SK-N-SH (cell line): ENCODE measurements at regions not wholly inside any gene's neighbourhood (a gene's known extent, or its start where the extent isn't known, plus 50 kb on each side); places are given as distances from the start of the nearest gene placed in this dataset.

Source experiments
- CTCF ChIA-PET: fragments of 300-600, 350-600 bp; formaldehyde crosslinking; extraction: SDS; loops from one replicate; lab custom pipeline; 2021; lab: Yijun Ruan, JAX
- POLR2A ChIA-PET: fragments of 350-600 bp; sonication (Branson Sonifier 250); formaldehyde crosslinking; extraction: SDS; loops from one replicate; lab custom pipeline; 2020; ENCODE audit warnings: antibody characterized with exemption, inconsistent platforms; lab: Yijun Ruan, JAX
- DNase-seq: peaks from one replicate; pipeline ENCODE4 v3.0.0; 2012
- H2AFZ ChIP-seq: fragments of 200-600 bp; sonication (generic); 2 replicates; pipeline ENCODE4 v1.8.1; 2016; ENCODE audit warnings: antibody characterized with exemption, mild to moderate bottlenecking, low read depth
- H3F3A ChIP-seq: fragments of 200-600 bp; sonication (generic); replicated peaks from 2 replicates; pipeline ENCODE3; 2016; ENCODE audit warnings: antibody characterized with exemption, mild to moderate bottlenecking; ENCODE audit not compliant: insufficient read depth
- H3K27ac ChIP-seq, 2 experiments: fragments of 200-500 bp in 1 of 2; fragments of 200-600 bp in 1 of 2; sonication (Bioruptor generic) in 1 of 2; sonication (generic), shearing (Covaris generic) in 1 of 2; 2 replicates each; pipeline versions ENCODE4 v1.5.1 to v1.6.1; 2014 to 2016; ENCODE audit warnings: low read depth in 2 of 2, inconsistent platforms in 1 of 2, low read length in 1 of 2, mild to moderate bottlenecking in 1 of 2, mixed read lengths in 1 of 2
- H3K27me3 ChIP-seq: fragments of 200-600 bp; sonication (generic), shearing (Covaris generic); 2 replicates; pipeline ENCODE4 v1.6.1; 2016; ENCODE audit warnings: mixed run types; ENCODE audit not compliant: insufficient read depth
- H3K36me3 ChIP-seq, 2 experiments: fragments of 200-500 bp in 1 of 2; fragments of 200-600 bp in 1 of 2; sonication (Bioruptor generic) in 1 of 2; sonication (generic) in 1 of 2; replicated peaks in 1 of 2; 2 replicates each; pipeline versions ENCODE3 to v1.5.1; 2014 to 2016; ENCODE audit warnings: low read length in 1 of 2, mild to moderate bottlenecking in 1 of 2; ENCODE audit not compliant: insufficient read depth in 2 of 2, control insufficient read depth in 1 of 2
- H3K4me1 ChIP-seq, 2 experiments: fragments of 200-500 bp in 1 of 2; fragments of 200-600 bp in 1 of 2; sonication (Bioruptor generic) in 1 of 2; sonication (generic), shearing (Covaris generic) in 1 of 2; 2 replicates each; pipeline versions ENCODE4 v1.5.1 to v1.6.1; 2014 to 2016; ENCODE audit warnings: low read depth in 1 of 2, low read length in 1 of 2, mixed run types in 1 of 2; ENCODE audit not compliant: insufficient read depth in 2 of 2, control insufficient read depth in 1 of 2
- H3K4me2 ChIP-seq: fragments of 200-600 bp; sonication (generic), shearing (Covaris generic); 2 replicates; pipeline ENCODE4 v1.6.1; 2017; ENCODE audit warnings: mixed run types
- H3K4me3 ChIP-seq, 2 experiments: fragments of 200-500 bp in 1 of 2; fragments of 200-600 bp in 1 of 2; sonication (Bioruptor generic) in 1 of 2; sonication (generic), shearing (Covaris generic) in 1 of 2; 2 replicates each; pipeline versions ENCODE4 v1.5.1 to v1.8.1; 2014 to 2016; ENCODE audit warnings: low read depth in 2 of 2, inconsistent platforms in 1 of 2, low read length in 1 of 2, mild to moderate bottlenecking in 1 of 2, mixed read lengths in 1 of 2, moderate library complexity in 1 of 2
- H3K79me2 ChIP-seq: fragments of 200-600 bp; sonication (generic); 2 replicates; pipeline ENCODE4 v1.8.1; 2017; ENCODE audit warnings: mild to moderate bottlenecking; ENCODE audit not compliant: insufficient read depth
- H3K9ac ChIP-seq: fragments of 200-600 bp; sonication (generic); 2 replicates; pipeline ENCODE4 v1.6.1; 2017; ENCODE audit warnings: mixed run types
- H3K9me2 ChIP-seq: fragments of 200-600 bp; sonication (generic); 2 replicates; pipeline ENCODE4 v1.6.1; 2017; ENCODE audit warnings: mixed run types
- H3K9me3 ChIP-seq: fragments of 200-600 bp; sonication (generic); 2 replicates; pipeline ENCODE4 v1.6.1; 2017; ENCODE audit warnings: mixed run types, mild to moderate bottlenecking, moderate library complexity
- H4K20me1 ChIP-seq: fragments of 200-600 bp; sonication (generic); 2 replicates; pipeline ENCODE4 v1.6.1; 2017; ENCODE audit warnings: mild to moderate bottlenecking, mixed run types; ENCODE audit not compliant: insufficient read depth
- CHD2 ChIP-seq: fragments of 150-350 bp; IDR thresholded peaks from 2 replicates; pipeline ENCODE4 v1.6.1; 2018; ENCODE audit warnings: low read length; ENCODE audit not compliant: partially characterized antibody
- CTCF ChIP-seq: fragments of 200-600 bp; sonication (generic); IDR thresholded peaks from 2 replicates; pipeline ENCODE4 v1.6.1; 2017; ENCODE audit warnings: antibody characterized with exemption, mild to moderate bottlenecking, moderate library complexity
- ELF1 ChIP-seq: IDR thresholded peaks from 2 replicates; pipeline ENCODE4 v1.4.0; 2012
- EZH2phosphoT487 ChIP-seq: fragments of 200-600 bp; sonication (generic); IDR thresholded peaks from 2 replicates; pipeline ENCODE4 v1.6.1; 2017; ENCODE audit warnings: low read depth, mixed run types, mild to moderate bottlenecking, antibody characterized with exemption, moderate library complexity, borderline replicate concordance
- FOXJ3 ChIP-seq: sonication (generic); formaldehyde crosslinking; IDR thresholded peaks from 2 replicates; pipeline ENCODE4 v1.5.1; 2020; ENCODE audit warnings: mild to moderate bottlenecking, missing genetic modification reagents
- GABPA ChIP-seq: IDR thresholded peaks from 2 replicates; pipeline ENCODE4 v1.4.0; 2012; ENCODE audit warnings: low read depth, mild to moderate bottlenecking
- GATA2 ChIP-seq: sonication (generic); formaldehyde crosslinking; IDR thresholded peaks from 2 replicates; pipeline ENCODE4 v1.5.0; 2020; ENCODE audit warnings: mild to moderate bottlenecking, missing genetic modification reagents
- JUND ChIP-seq: IDR thresholded peaks from 2 replicates; pipeline ENCODE4 v1.4.0; 2012
- MAX ChIP-seq: IDR thresholded peaks from 2 replicates; pipeline ENCODE4 v1.4.0; 2012; ENCODE audit warnings: low read depth
- MEF2A ChIP-seq: IDR thresholded peaks from 2 replicates; pipeline ENCODE4 v1.4.0; 2012; ENCODE audit warnings: low read depth, borderline replicate concordance
- NFIC ChIP-seq: IDR thresholded peaks from 2 replicates; pipeline ENCODE4 v1.4.0; 2012; ENCODE audit warnings: borderline replicate concordance
- RFX5 ChIP-seq: IDR thresholded peaks from 2 replicates; pipeline ENCODE4 v1.6.1; 2012; ENCODE audit warnings: mild to moderate bottlenecking, improper control_type of control experiment, low read length
- RXRA ChIP-seq: IDR thresholded peaks from 2 replicates; pipeline ENCODE4 v1.4.0; 2012; ENCODE audit warnings: low read depth, mild to moderate bottlenecking, borderline replicate concordance
- SMC3 ChIP-seq: IDR thresholded peaks from 2 replicates; pipeline ENCODE4 v1.6.1; 2012; ENCODE audit warnings: low read depth, low read length, improper control_type of control experiment
- TAF1 ChIP-seq: IDR thresholded peaks from 2 replicates; pipeline ENCODE4 v1.6.1; 2012; ENCODE audit warnings: low read depth, mild to moderate bottlenecking, low read length, moderate library complexity, borderline replicate concordance
- YY1 ChIP-seq: IDR thresholded peaks from 2 replicates; pipeline ENCODE4 v1.4.0; 2012; ENCODE audit warnings: low read depth, mild to moderate bottlenecking
- WGBS: methylation state at CpG from one replicate; pipeline ENCODE4 v1.1.6; 2017; ENCODE audit warnings: low lambda C conversion rate; 5-methylcytosine and 5-hydroxymethylcytosine counted together
- TF ChIP-seq, protein P1 (sequence below): fragments of 150-350 bp; IDR thresholded peaks from 2 replicates; pipeline ENCODE4 v1.6.1; 2016; ENCODE audit warnings: mild to moderate bottlenecking, low read depth, low read length

- Histone ChIP-seq H3F3A (peaks cover 25% of the 10 kb centered on the region), H3K4me3 (no peak overlapping the region), H3K9ac (no peak overlapping the region), H4K20me1 (no peaks in the 10 kb centered on the region), H3K9me2 (no peaks in the 10 kb centered on the region), H3K4me1 (peaks cover 12 to 29% of the 10 kb centered on the region in 2 experiments; a peak in 3 of 4 replicates), H3K36me3 (no peaks in the 10 kb centered on the region), H3K4me2 (no peak overlapping the region), H3K27me3 (no peaks in the 10 kb centered on the region), H2AFZ (no peak overlapping the region), H3K79me2 (no peaks in the 10 kb centered on the region), H3K27ac (no peak overlapping the region), H3K9me3 (peaks cover 7% of the 10 kb centered on the region)
- POLR2A ChIA-PET: no interaction called here
- DNase-seq: no peak
- WGBS: 82% methylated on average over 1 of the region's 1 CpG
- CTCF ChIA-PET: no interaction called here
- no peak for TF ChIP-seq TAF1
- TF ChIP-seq NFIC: no peak
- no peak for TF ChIP-seq FOXJ3 (CRISPR knock-in tag)
- no peak for TF ChIP-seq GATA2 (CRISPR knock-in tag)
- no peak for TF ChIP-seq GABPA
- TF ChIP-seq CHD2: no peak
- TF ChIP-seq, protein P1, sequence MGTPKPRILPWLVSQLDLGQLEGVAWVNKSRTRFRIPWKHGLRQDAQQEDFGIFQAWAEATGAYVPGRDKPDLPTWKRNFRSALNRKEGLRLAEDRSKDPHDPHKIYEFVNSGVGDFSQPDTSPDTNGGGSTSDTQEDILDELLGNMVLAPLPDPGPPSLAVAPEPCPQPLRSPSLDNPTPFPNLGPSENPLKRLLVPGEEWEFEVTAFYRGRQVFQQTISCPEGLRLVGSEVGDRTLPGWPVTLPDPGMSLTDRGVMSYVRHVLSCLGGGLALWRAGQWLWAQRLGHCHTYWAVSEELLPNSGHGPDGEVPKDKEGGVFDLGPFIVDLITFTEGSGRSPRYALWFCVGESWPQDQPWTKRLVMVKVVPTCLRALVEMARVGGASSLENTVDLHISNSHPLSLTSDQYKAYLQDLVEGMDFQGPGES: no peak
- TF ChIP-seq SMC3: no peak
- no peak for TF ChIP-seq YY1
- no peak for TF ChIP-seq EZH2phosphoT487
- no peak for TF ChIP-seq MEF2A
- no peak for TF ChIP-seq RFX5
- no peak for TF ChIP-seq RXRA
- TF ChIP-seq ELF1: no peak
- no peak for TF ChIP-seq JUND
- no peak for TF ChIP-seq CTCF
- no peak for TF ChIP-seq MAX
Measured at GRCh38 chr20:1818247-1818840, 76.9 kb upstream of the SIRPA start.
